ENCODE measurements at regions not wholly inside any gene's neighbourhood (a gene's known extent, or its start where the extent isn't known, plus 50 kb on each side); places are given as distances from the start of the nearest gene placed in this dataset.

DNA sequence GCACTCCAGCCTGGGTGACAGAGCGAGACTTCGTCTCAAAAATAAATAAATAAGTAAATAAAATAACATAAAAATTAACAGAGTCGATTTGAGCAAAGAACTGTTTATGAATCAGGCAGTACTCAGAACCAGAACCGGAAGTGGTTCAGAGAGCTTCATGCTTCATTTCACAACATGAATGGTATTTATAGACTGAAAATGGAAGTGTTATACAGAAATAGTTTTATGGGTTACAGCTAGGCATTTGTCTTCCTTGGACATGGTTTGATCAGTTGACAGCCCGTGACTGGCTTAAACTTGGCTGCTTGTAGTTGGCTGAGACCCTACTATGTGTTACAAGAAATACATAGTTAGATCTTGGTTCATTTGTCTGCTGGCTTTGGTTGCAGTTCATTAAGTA, 216.0 kb upstream of the MCTP2 start:
- TF ChIP-seq NFE2L1 (CRISPR knock-in tag; IDR thresholded peaks at IDR 0.05) (no peak), ZNF138 (CRISPR knock-in tag; conservative IDR thresholded peaks at IDR 0.05) (no peak)
